ENCODE measurements at regions not wholly inside any gene's neighbourhood (a gene's known extent, or its start where the extent isn't known, plus 50 kb on each side); places are given as distances from the start of the nearest gene placed in this dataset.

DNA sequence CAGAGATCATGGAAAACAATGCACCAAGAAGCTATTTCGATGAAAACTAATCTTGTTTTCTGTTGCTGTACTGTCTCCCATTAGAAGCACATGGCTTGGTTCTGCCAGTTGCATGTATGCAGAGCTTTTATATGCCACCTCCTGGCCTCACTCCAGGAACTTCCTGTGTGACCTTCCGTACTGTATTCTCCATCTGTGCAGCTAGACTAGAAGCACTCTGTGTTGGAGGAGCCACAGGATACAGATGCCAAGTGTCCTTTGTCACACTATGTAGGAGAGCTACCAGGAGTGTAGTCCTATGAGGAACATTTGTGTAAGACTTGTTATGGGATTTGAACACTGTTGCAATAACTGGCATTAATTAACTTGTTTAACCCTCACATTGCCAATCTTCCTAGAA is 503.5 kb upstream of the TPK1 start:
- WGBS, 4 donors, result 55 to 63% (median 62%) methylated on average over 2 of the region's 2 CpGs
- H3K27me3 ChIP-seq, result no peaks in the 10 kb centered on the region
- intact Hi-C loops (cut with DNase I), result no loop called here

DNA sequence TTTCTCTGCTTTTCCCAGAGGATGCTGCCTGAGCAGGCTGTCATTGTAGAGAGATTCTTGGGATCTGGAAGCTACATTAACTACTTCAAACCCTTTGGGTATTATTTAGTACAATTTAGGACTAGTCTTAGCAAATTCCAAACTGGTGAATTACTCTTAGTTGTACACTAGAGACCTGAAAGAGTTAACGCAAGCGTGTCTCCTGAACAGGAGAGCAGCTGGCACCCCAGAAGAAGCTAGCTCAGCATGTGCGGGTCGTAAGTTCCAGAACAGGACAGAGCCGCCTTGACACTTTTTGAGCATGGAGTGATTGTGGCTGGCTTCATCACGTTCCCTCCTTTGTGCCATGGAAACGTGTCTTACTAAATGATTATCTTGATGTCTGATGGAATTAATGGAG is 495.7 kb upstream of the TPK1 start:
- H3K27ac ChIP-seq, result no peak overlapping the region
- H3K36me3 ChIP-seq (replicated peaks in 1 of 2), result no peaks in the 10 kb centered on the region
- H3K4me1 ChIP-seq (replicated peaks in 1 of 2), result no peaks in the 10 kb centered on the region
- DNase-seq, result no peak
- no peaks in the 10 kb centered on the region for H3K27me3 ChIP-seq
- 76 to 84% (median 81%) methylated on average over 7 of the region's 7 CpGs for WGBS, 4 donors
- H3K9me3 ChIP-seq (replicated peaks in 1 of 3), result peaks cover 0 to 4% (median 0%) of the 10 kb centered on the region in 3 donors
- no peak for TF ChIP-seq POLR2A (IDR thresholded peaks at IDR 0.05)
- TF ChIP-seq, protein P1, sequence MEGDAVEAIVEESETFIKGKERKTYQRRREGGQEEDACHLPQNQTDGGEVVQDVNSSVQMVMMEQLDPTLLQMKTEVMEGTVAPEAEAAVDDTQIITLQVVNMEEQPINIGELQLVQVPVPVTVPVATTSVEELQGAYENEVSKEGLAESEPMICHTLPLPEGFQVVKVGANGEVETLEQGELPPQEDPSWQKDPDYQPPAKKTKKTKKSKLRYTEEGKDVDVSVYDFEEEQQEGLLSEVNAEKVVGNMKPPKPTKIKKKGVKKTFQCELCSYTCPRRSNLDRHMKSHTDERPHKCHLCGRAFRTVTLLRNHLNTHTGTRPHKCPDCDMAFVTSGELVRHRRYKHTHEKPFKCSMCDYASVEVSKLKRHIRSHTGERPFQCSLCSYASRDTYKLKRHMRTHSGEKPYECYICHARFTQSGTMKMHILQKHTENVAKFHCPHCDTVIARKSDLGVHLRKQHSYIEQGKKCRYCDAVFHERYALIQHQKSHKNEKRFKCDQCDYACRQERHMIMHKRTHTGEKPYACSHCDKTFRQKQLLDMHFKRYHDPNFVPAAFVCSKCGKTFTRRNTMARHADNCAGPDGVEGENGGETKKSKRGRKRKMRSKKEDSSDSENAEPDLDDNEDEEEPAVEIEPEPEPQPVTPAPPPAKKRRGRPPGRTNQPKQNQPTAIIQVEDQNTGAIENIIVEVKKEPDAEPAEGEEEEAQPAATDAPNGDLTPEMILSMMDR (IDR thresholded peaks at IDR 0.05), result no peak
- intact Hi-C loops (cut with DNase I), result no loop called here
- H3K4me3 ChIP-seq, result no peak overlapping the region

More for the DNA sequence above, 503.5 kb upstream of the TPK1 start:
- TF ChIP-seq, protein P1 (IDR thresholded peaks at IDR 0.05), result no peak
- Histone ChIP-seq H3K4me1 (replicated peaks in 1 of 2) (no peaks in the 10 kb centered on the region), H3K9me3 (replicated peaks in 1 of 3) (no peaks in the 10 kb centered on the region), H3K4me3 (no peak overlapping the region), H3K36me3 (replicated peaks in 1 of 2) (no peaks in the 10 kb centered on the region), H3K27ac (no peak overlapping the region)
- no peak for DNase-seq

DNA sequence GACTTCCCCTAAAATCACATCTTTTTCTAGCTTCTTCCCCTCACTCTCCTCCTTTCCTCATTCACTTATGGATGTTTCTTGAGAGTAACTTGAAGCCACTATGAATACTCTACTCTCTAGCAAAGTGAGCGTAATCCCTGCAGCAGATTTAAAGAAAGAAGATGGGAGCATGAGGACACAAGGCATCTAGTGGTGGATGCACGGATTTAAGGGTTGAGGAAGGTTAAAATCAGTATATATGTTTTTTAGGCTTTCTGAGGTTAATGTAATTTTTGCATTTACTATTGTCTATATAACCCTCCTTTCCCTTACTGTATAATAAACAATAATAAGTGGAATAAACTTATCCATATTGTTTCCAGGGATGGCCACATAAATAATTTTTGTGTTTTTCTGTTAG is 495.2 kb upstream of the TPK1 start:
- 19 to 43% (median 38%) methylated on average over 2 of the region's 2 CpGs for WGBS, 4 donors
- no peak for TF ChIP-seq POLR2A (IDR thresholded peaks at IDR 0.05)
- TF ChIP-seq, protein P1 (IDR thresholded peaks at IDR 0.05), result no peak
- no peaks in the 10 kb centered on the region for H3K4me1 ChIP-seq (replicated peaks in 1 of 2)
- no peak for DNase-seq
- no peak overlapping the region for H3K27ac ChIP-seq
- H3K36me3 ChIP-seq (replicated peaks in 1 of 2), result no peaks in the 10 kb centered on the region
- H3K27me3 ChIP-seq, result no peaks in the 10 kb centered on the region
- no peak overlapping the region for H3K4me3 ChIP-seq
- intact Hi-C loops (cut with DNase I), result no loop called here
- peaks cover 0 to 4% (median 0%) of the 10 kb centered on the region in 3 donors for H3K9me3 ChIP-seq (replicated peaks in 1 of 3)

DNA sequence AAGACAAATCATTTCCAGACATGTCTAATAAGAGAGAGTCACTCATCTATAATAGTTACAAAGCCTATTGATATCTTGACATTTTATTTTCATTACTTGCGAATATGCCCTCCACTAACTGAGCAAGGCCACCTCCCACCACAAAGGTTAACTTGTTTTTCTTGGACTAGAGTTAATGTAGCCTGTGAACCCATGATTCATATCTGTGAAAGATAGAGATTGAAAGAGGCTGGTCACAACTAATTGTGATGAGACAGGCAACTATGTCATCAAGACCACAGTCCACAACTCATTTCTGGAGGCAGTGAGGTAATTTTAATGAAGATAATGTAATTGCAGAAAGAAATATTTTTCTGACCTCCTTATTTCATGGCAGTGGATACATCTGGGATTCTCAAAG is 491.8 kb upstream of the TPK1 start:
- no peak for TF ChIP-seq POLR2A (IDR thresholded peaks at IDR 0.05)
- DNase-seq, result no peak
- no peak overlapping the region for H3K27ac ChIP-seq
- 36 to 60% (median 47%) methylated on average over 1 of the region's 1 CpG for WGBS, 4 donors
- H3K36me3 ChIP-seq (replicated peaks in 1 of 2), result no peaks in the 10 kb centered on the region
- intact Hi-C loops (cut with DNase I), result no loop called here
- no peak overlapping the region for H3K4me3 ChIP-seq
- H3K9me3 ChIP-seq (replicated peaks in 1 of 3), result no peaks in the 10 kb centered on the region
- H3K4me1 ChIP-seq (replicated peaks in 1 of 2), result no peaks in the 10 kb centered on the region
- H3K27me3 ChIP-seq, result no peaks in the 10 kb centered on the region

DNA sequence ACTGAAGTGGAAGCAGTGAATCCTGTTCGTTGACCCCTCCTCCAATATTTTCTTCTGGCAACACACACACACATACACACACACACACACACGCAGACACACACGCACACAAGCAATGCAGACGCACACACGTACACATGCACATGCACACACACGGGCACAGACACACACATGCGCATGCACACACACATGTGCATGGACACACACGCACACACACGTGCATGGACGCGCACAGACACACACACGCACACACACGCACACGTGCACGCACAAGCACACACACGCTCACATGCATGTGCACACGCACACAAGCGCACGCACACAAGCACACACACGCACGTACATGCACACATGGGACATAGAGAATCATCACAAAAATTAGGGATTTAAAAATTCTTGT is 488.2 kb upstream of the TPK1 start:
- no peak for TF ChIP-seq POLR2A (IDR thresholded peaks at IDR 0.05)
- TF ChIP-seq, protein P1 (IDR thresholded peaks at IDR 0.05), result no peak
- Histone ChIP-seq H3K4me3 (no peak overlapping the region), H3K9me3 (replicated peaks in 1 of 3) (no peaks in the 10 kb centered on the region), H3K27ac (no peak overlapping the region), H3K27me3 (no peaks in the 10 kb centered on the region), H3K4me1 (replicated peaks in 1 of 2) (no peaks in the 10 kb centered on the region), H3K36me3 (replicated peaks in 1 of 2) (no peaks in the 10 kb centered on the region)
- WGBS, 4 donors, result 86 to 90% (median 89%) methylated on average over 21 of the region's 21 CpGs
- DNase-seq, result no peak
- intact Hi-C loops (cut with DNase I), result no loop called here
